NCI-H82 (cell line): ENCODE measurements at regions not wholly inside any gene's neighbourhood (a gene's known extent, or its start where the extent isn't known, plus 50 kb on each side); places are given as distances from the start of the nearest gene placed in this dataset.
"Not testable (repeated sequence)": the region's sequence is repeated elsewhere in the genome, so short reads cannot be mapped to it uniquely, and the experiment has no call there.

Experiments
- DNase-seq: peaks from one replicate; lab custom pipeline; 2025; lab: John Stamatoyannopoulos, UW

GRCh38 chr3:102036017-102036416 is 186.7 kb downstream of the NFKBIZ start:
- no peak for DNase-seq

- DNase-seq: no peak
Observed at GRCh38 chr3:102036472-102036871, 187.2 kb downstream of the NFKBIZ start.

GRCh38 chr3:102037209-102037608 is 187.9 kb downstream of the NFKBIZ start:
- DNase-seq: no peak

GRCh38 chr3:102037791-102038190 is 188.5 kb downstream of the NFKBIZ start:
- no peak for DNase-seq

- DNase-seq: no peak
Observed at GRCh38 chr3:102038477-102039142, 189.3 kb downstream of the NFKBIZ start.

GRCh38 chr3:102040144-102040543 is 190.8 kb downstream of the NFKBIZ start:
- DNase-seq: not testable (repeated sequence)

- DNase-seq: no peak
Observed at GRCh38 chr3:102053375-102053989, 204.2 kb downstream of the NFKBIZ start.

- DNase-seq: no peak
Observed at GRCh38 chr3:102054543-102055080, 205.3 kb downstream of the NFKBIZ start.

GRCh38 chr3:102057781-102058421 is 208.6 kb downstream of the NFKBIZ start:
- no peak for DNase-seq

- no peak for DNase-seq
Observed at GRCh38 chr3:102059145-102059943, 210.0 kb downstream of the NFKBIZ start.

GRCh38 chr3:102060814-102061213 is 211.5 kb downstream of the NFKBIZ start:
- no peak for DNase-seq

GRCh38 chr3:102063572-102063971 is 214.3 kb downstream of the NFKBIZ start:
- DNase-seq: no peak

GRCh38 chr3:102066470-102066869 is 217.2 kb downstream of the NFKBIZ start:
- no peak for DNase-seq

- DNase-seq: no peak
Observed at GRCh38 chr3:102068327-102068726, 219.0 kb downstream of the NFKBIZ start.

GRCh38 chr3:102068736-102069135 is 219.4 kb downstream of the NFKBIZ start:
- DNase-seq: no peak

- no peak for DNase-seq
Observed at GRCh38 chr3:102069211-102069662, 219.9 kb downstream of the NFKBIZ start.

GRCh38 chr3:102074946-102075345 is 225.6 kb downstream of the NFKBIZ start:
- peak; percentile 20 for DNase-seq

- DNase-seq: no peak
Observed at GRCh38 chr3:102078401-102078800, 229.1 kb downstream of the NFKBIZ start.

GRCh38 chr3:102078854-102079808 is 229.8 kb downstream of the NFKBIZ start:
- no peak for DNase-seq

- DNase-seq: no peak
Observed at GRCh38 chr3:102079809-102080197, 230.5 kb downstream of the NFKBIZ start.
